Esophagus muscularis mucosa (tissue), 3 donors: ENCODE measurements at regions not wholly inside any gene's neighbourhood (a gene's known extent, or its start where the extent isn't known, plus 50 kb on each side); places are given as distances from the start of the nearest gene placed in this dataset.
"Not testable (repeated sequence)": the region's sequence is repeated elsewhere in the genome, so short reads cannot be mapped to it uniquely, and the experiment has no call there.

Experiments used
- POLR2AphosphoS5 ChIP-seq, 2 donors: sonication (generic); formaldehyde crosslinking; IDR thresholded peaks; one replicate each; pipeline ENCODE4 v1.6.1; 2017; ENCODE audit warnings: antibody characterized with exemption in 2 of 2
- TF ChIP-seq, protein P1 (sequence below), 3 experiments: fragments of 200-600 bp in 2 of 3; fragments of 450-650 bp in 1 of 3; sonication (generic) in 2 of 3; IDR thresholded peaks; one replicate each; pipeline ENCODE4 v1.5.1; 2017 to 2019; ENCODE audit warnings: antibody characterized with exemption in 3 of 3, mild to moderate bottlenecking in 2 of 3, moderate library complexity in 1 of 3

GRCh38 chr10:62606551-62606950 is 198.0 kb upstream of the ADO start:
- TF ChIP-seq, protein P1, sequence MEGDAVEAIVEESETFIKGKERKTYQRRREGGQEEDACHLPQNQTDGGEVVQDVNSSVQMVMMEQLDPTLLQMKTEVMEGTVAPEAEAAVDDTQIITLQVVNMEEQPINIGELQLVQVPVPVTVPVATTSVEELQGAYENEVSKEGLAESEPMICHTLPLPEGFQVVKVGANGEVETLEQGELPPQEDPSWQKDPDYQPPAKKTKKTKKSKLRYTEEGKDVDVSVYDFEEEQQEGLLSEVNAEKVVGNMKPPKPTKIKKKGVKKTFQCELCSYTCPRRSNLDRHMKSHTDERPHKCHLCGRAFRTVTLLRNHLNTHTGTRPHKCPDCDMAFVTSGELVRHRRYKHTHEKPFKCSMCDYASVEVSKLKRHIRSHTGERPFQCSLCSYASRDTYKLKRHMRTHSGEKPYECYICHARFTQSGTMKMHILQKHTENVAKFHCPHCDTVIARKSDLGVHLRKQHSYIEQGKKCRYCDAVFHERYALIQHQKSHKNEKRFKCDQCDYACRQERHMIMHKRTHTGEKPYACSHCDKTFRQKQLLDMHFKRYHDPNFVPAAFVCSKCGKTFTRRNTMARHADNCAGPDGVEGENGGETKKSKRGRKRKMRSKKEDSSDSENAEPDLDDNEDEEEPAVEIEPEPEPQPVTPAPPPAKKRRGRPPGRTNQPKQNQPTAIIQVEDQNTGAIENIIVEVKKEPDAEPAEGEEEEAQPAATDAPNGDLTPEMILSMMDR (IDR thresholded peaks at IDR 0.05), result not testable (repeated sequence)
- not testable (repeated sequence) for TF ChIP-seq POLR2AphosphoS5 (IDR thresholded peaks at IDR 0.05)
